IPS-20b (cell line): ENCODE measurements at regions not wholly inside any gene's neighbourhood (a gene's known extent, or its start where the extent isn't known, plus 50 kb on each side); places are given as distances from the start of the nearest gene placed in this dataset.

ENCODE experiments used
- H3K27ac ChIP-seq: one replicate; pipeline ENCODE4 v1.5.1; 2013; ENCODE audit warnings: low read length
- H3K27me3 ChIP-seq: 2 replicates; pipeline ENCODE4 v1.6.1; 2013; ENCODE audit warnings: mild to moderate bottlenecking, low read length, inconsistent platforms; ENCODE audit not compliant: insufficient read depth
- H3K36me3 ChIP-seq: 2 replicates; pipeline ENCODE4 v1.6.1; 2013; ENCODE audit warnings: low read depth, mild to moderate bottlenecking, inconsistent platforms, low read length, moderate library complexity; ENCODE audit not compliant: insufficient read depth
- H3K4me1 ChIP-seq: 2 replicates; pipeline ENCODE4 v1.6.1; 2013; ENCODE audit warnings: mild to moderate bottlenecking, control low read depth, inconsistent platforms, low read length, moderate library complexity; ENCODE audit not compliant: insufficient read depth
- H3K4me3 ChIP-seq: 2 replicates; pipeline ENCODE4 v1.5.1; 2013; ENCODE audit warnings: mild to moderate bottlenecking, low read length, inconsistent platforms
- H3K9ac ChIP-seq: 2 replicates; pipeline ENCODE4 v1.6.1; 2013; ENCODE audit warnings: low read depth, mild to moderate bottlenecking, inconsistent platforms, low read length, moderate library complexity
- H3K9me3 ChIP-seq: 2 replicates; pipeline ENCODE4 v1.6.1; 2013; ENCODE audit warnings: mild to moderate bottlenecking, low read depth, low read length, inconsistent platforms; ENCODE audit not compliant: insufficient read depth

DNA sequence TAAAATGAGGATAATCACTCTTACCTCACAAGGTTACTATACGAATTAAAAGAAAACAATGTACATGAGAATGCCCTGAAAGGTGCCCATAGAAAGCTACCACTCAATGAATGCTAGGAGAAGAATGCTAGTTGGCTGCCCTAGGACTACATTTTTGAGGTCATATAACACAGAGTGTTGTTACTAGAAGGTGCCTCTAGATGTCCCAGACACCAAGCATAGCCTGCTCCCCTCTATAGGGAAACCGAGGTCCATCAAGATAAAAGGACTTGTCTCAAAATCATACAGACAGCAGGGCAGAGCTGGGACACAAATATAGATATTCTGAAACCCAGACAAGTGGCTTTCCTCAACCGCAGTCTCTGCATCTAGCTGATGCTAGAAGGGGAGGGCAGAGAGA, 147.0 kb upstream of the ARHGEF9 start:
- H3K4me1 ChIP-seq, result peaks cover 15% of the 10 kb centered on the region; the same call in 1 of the 2 replicates
- no peaks in the 10 kb centered on the region for H3K27me3 ChIP-seq
- no peak overlapping the region for H3K9ac ChIP-seq
- no peaks in the 10 kb centered on the region for H3K9me3 ChIP-seq
- H3K4me3 ChIP-seq, result no peak overlapping the region
- H3K27ac ChIP-seq, result no peak overlapping the region
- no peaks in the 10 kb centered on the region for H3K36me3 ChIP-seq

GRCh38 chrX:63930140-63930539, 145.1 kb upstream of the ARHGEF9 start:
- Histone ChIP-seq H3K36me3 (no peaks in the 10 kb centered on the region), H3K9me3 (no peaks in the 10 kb centered on the region), H3K27me3 (no peaks in the 10 kb centered on the region), H3K4me1 (peaks cover 13% of the 10 kb centered on the region; the same call in 1 of the 2 replicates), H3K4me3 (no peak overlapping the region), H3K27ac (no peak overlapping the region), H3K9ac (no peak overlapping the region)

GRCh38 chrX:63929608-63930007, 144.6 kb upstream of the ARHGEF9 start:
- no peak overlapping the region for H3K9ac ChIP-seq
- H3K36me3 ChIP-seq, result no peaks in the 10 kb centered on the region
- no peak overlapping the region for H3K4me3 ChIP-seq
- H3K9me3 ChIP-seq, result no peaks in the 10 kb centered on the region
- H3K27ac ChIP-seq, result no peak overlapping the region
- H3K27me3 ChIP-seq, result no peaks in the 10 kb centered on the region
- peaks cover 8% of the 10 kb centered on the region; the same call in 1 of the 2 replicates for H3K4me1 ChIP-seq

GRCh38 chrX:63927848-63928247, 142.8 kb upstream of the ARHGEF9 start:
- no peaks in the 10 kb centered on the region for H3K36me3 ChIP-seq
- H3K27ac ChIP-seq, result no peak overlapping the region
- no peaks in the 10 kb centered on the region for H3K9me3 ChIP-seq
- no peak overlapping the region for H3K9ac ChIP-seq
- H3K27me3 ChIP-seq, result no peaks in the 10 kb centered on the region
- H3K4me1 ChIP-seq, result no peaks in the 10 kb centered on the region
- H3K4me3 ChIP-seq, result no peak overlapping the region

GRCh38 chrX:63922221-63922620, 137.2 kb upstream of the ARHGEF9 start:
- no peak overlapping the region for H3K27ac ChIP-seq

DNA sequence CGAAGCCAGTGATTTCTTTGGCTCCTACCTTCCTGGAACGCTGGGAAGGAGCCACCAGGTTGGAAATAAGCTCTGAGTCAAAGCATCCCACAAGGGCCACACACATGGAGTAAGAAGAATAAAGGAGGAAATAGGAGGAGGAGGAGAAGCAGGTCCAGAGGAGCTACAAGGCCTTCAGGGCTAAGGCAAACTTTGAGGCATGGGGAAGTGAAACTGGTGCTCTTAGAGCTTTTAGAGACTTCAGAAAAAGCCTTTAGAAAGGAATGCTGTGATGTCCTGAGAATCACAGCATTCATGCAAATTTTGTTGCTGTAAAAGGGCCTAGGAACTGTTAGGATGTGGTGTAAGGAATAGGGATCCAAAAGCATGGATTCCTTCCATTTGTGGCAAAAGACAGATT, 135.9 kb upstream of the ARHGEF9 start:
- Histone ChIP-seq H3K9me3 (peaks cover 5% of the 10 kb centered on the region; the same call in 1 of the 2 replicates), H3K27me3 (no peaks in the 10 kb centered on the region), H3K27ac (no peak overlapping the region), H3K9ac (no peak overlapping the region), H3K4me3 (no peak overlapping the region), H3K4me1 (no peaks in the 10 kb centered on the region), H3K36me3 (no peaks in the 10 kb centered on the region)

More at GRCh38 chrX:63922221-63922620, 137.2 kb upstream of the ARHGEF9 start:
- Histone ChIP-seq H3K4me3 (no peak overlapping the region), H3K9me3 (peaks cover 5% of the 10 kb centered on the region; the same call in 1 of the 2 replicates), H3K4me1 (no peaks in the 10 kb centered on the region), H3K36me3 (no peaks in the 10 kb centered on the region), H3K27me3 (no peaks in the 10 kb centered on the region), H3K9ac (no peak overlapping the region)

DNA sequence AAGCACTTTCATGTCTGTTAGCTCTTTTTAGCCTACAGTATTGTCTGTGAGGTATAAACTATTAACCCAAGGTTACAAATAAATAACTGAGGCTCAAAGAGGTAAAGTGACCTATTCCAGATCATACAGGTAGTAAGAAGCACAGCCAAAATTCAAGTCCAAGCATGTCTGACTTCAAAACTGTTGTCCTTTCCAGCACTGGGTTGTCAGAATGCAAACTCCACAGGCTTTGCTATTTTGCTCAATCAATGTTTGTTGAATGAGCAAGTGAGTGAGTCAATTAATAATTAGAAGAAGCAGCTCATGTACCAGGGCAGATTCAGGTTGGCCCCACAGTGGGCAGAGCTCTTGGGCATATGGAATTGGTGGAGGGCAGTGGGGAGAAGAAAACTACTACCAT, 134.1 kb upstream of the ARHGEF9 start:
- no peak overlapping the region for H3K4me3 ChIP-seq
- H3K27me3 ChIP-seq, result no peaks in the 10 kb centered on the region
- H3K9me3 ChIP-seq, result peaks cover 17% of the 10 kb centered on the region; the same call in 1 of the 2 replicates
- H3K27ac ChIP-seq, result no peak overlapping the region
- no peaks in the 10 kb centered on the region for H3K4me1 ChIP-seq
- H3K36me3 ChIP-seq, result no peaks in the 10 kb centered on the region
- H3K9ac ChIP-seq, result no peak overlapping the region

DNA sequence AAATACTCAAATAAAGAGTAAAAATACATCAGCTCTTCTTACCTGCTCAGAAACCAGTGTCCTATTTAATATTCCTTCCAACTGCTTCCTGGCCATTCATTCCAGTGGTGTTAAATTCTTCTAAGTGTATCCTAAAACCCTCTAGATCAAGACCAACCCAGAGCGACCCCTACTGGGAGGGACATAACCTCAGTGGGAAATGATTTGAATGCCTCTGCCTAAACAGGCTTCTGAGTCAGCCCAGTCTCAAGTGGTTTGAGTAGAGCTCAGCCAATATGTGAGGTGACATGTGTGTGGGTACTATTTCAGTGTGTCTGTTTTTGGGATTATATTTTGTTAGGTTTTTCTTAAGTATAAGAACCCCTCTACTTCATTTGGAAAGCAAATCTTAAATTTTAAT, 133.6 kb upstream of the ARHGEF9 start:
- H3K27ac ChIP-seq, result no peak overlapping the region
- H3K36me3 ChIP-seq, result no peaks in the 10 kb centered on the region
- H3K9me3 ChIP-seq, result peaks cover 21% of the 10 kb centered on the region; the same call in 1 of the 2 replicates
- no peaks in the 10 kb centered on the region for H3K27me3 ChIP-seq
- H3K9ac ChIP-seq, result no peak overlapping the region
- H3K4me1 ChIP-seq, result no peaks in the 10 kb centered on the region
- H3K4me3 ChIP-seq, result no peak overlapping the region

- no peak overlapping the region for H3K27ac ChIP-seq
- H3K36me3 ChIP-seq, result no peaks in the 10 kb centered on the region
- H3K9me3 ChIP-seq, result peaks cover 30% of the 10 kb centered on the region; the same call in 1 of the 2 replicates
- H3K9ac ChIP-seq, result no peak overlapping the region
- no peaks in the 10 kb centered on the region for H3K27me3 ChIP-seq
- no peak overlapping the region for H3K4me3 ChIP-seq
- no peaks in the 10 kb centered on the region for H3K4me1 ChIP-seq
These were observed 132.3 kb upstream of the ARHGEF9 start for GRCh38 chrX:63917296-63917695.

GRCh38 chrX:63913719-63914118, 128.7 kb upstream of the ARHGEF9 start:
- H3K9me3 ChIP-seq, result peaks cover 26% of the 10 kb centered on the region; the same call in 1 of the 2 replicates
- no peak overlapping the region for H3K4me3 ChIP-seq
- H3K27me3 ChIP-seq, result no peaks in the 10 kb centered on the region
- H3K4me1 ChIP-seq, result no peaks in the 10 kb centered on the region
- H3K36me3 ChIP-seq, result no peaks in the 10 kb centered on the region
- H3K9ac ChIP-seq, result no peak overlapping the region
- no peak overlapping the region for H3K27ac ChIP-seq

DNA sequence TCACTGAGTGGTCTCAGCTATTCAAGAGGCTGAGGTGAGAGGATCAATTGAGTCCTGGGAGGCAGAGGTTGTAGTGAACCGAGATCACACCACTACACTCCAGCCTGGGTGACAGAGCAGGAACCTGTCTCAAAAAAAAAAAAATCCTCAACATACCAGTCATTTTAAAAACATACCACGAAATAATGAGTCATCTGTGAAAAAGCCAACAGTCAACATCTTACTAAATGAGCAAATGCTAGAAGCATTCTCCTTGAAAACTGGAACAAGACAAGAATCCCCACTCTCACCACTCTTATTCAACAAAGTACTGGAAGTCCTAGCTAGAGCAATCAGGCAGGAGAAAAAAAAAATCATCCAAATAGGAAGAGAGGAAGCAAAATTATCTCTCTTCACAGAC, 104.0 kb upstream of the ARHGEF9 start:
- H3K4me3 ChIP-seq, result no peak overlapping the region
- H3K4me1 ChIP-seq, result no peaks in the 10 kb centered on the region
- H3K27me3 ChIP-seq, result no peaks in the 10 kb centered on the region
- no peak overlapping the region for H3K27ac ChIP-seq
- no peaks in the 10 kb centered on the region for H3K9me3 ChIP-seq
- no peak overlapping the region for H3K9ac ChIP-seq
- no peaks in the 10 kb centered on the region for H3K36me3 ChIP-seq

- Histone ChIP-seq H3K9me3 (no peaks in the 10 kb centered on the region), H3K27ac (no peak overlapping the region), H3K4me3 (no peak overlapping the region), H3K36me3 (no peaks in the 10 kb centered on the region), H3K9ac (no peak overlapping the region), H3K4me1 (no peaks in the 10 kb centered on the region), H3K27me3 (no peaks in the 10 kb centered on the region)
These were observed 100.1 kb upstream of the ARHGEF9 start for GRCh38 chrX:63884821-63885790.
